Skeletal muscle cell (primary cell): ENCODE measurements at regions not wholly inside any gene's neighbourhood (a gene's known extent, or its start where the extent isn't known, plus 50 kb on each side); places are given as distances from the start of the nearest gene placed in this dataset.
"Not testable (repeated sequence)": the region's sequence is repeated elsewhere in the genome, so short reads cannot be mapped to it uniquely, and the experiment has no call there.

Experiments
- DNase-seq: peaks from one replicate; pipeline ENCODE4 v3.0.0-alpha.2; 2010; ENCODE audit warnings: low read depth
- H3K4me3 ChIP-seq: 2 replicates; pipeline ENCODE4 v1.5.1; 2011; ENCODE audit warnings: low read depth, mild to moderate bottlenecking, control low read depth, low read length, moderate library complexity

GRCh38 chr13:47723898-47724297 is 277.2 kb downstream of the SUCLA2 start:
- no peak overlapping the region for H3K4me3 ChIP-seq
- no peak for DNase-seq

- no peak for DNase-seq
- no peak overlapping the region for H3K4me3 ChIP-seq
Observed at GRCh38 chr13:47719164-47719563, 281.9 kb downstream of the SUCLA2 start.

GRCh38 chr13:47718556-47718955 is 282.5 kb downstream of the SUCLA2 start:
- no peak for DNase-seq
- H3K4me3 ChIP-seq = no peak overlapping the region

GRCh38 chr13:47708386-47708785 is 292.7 kb downstream of the SUCLA2 start:
- no peak overlapping the region for H3K4me3 ChIP-seq
- DNase-seq = peak; percentile 25

GRCh38 chr13:47707414-47707813 is 293.7 kb downstream of the SUCLA2 start:
- no peak overlapping the region for H3K4me3 ChIP-seq
- no peak for DNase-seq

- no peak for DNase-seq
- no peak overlapping the region for H3K4me3 ChIP-seq
Observed at GRCh38 chr13:47705185-47705584, 295.9 kb downstream of the SUCLA2 start.

- DNase-seq = no peak
- no peak overlapping the region for H3K4me3 ChIP-seq
Observed at GRCh38 chr13:47696674-47697073, 304.4 kb downstream of the SUCLA2 start.

GRCh38 chr13:47687577-47687976 is 313.5 kb downstream of the SUCLA2 start:
- no peak for DNase-seq
- no peak overlapping the region for H3K4me3 ChIP-seq

GRCh38 chr13:47685156-47685555 is 315.9 kb downstream of the SUCLA2 start:
- not testable (repeated sequence) for DNase-seq, H3K4me3 ChIP-seq

- no peak overlapping the region for H3K4me3 ChIP-seq
- peak; percentile 40 for DNase-seq
Observed at GRCh38 chr13:47680748-47681147, 320.3 kb downstream of the SUCLA2 start.

GRCh38 chr13:47679401-47679800 is 321.7 kb downstream of the SUCLA2 start:
- H3K4me3 ChIP-seq = no peak overlapping the region
- peak; percentile 84 for DNase-seq

GRCh38 chr13:47678201-47678968 is 322.7 kb downstream of the SUCLA2 start:
- H3K4me3 ChIP-seq = no peak overlapping the region
- peak; percentile 31 for DNase-seq

GRCh38 chr13:47675871-47676270 is 325.2 kb downstream of the SUCLA2 start:
- H3K4me3 ChIP-seq = no peak overlapping the region
- no peak for DNase-seq

- peak; percentile 95 for DNase-seq
- H3K4me3 ChIP-seq = no peak overlapping the region
Observed at GRCh38 chr13:47673009-47673850, 327.8 kb downstream of the SUCLA2 start.

GRCh38 chr13:47672245-47673008 is 328.6 kb downstream of the SUCLA2 start:
- H3K4me3 ChIP-seq = no peak overlapping the region
- DNase-seq = peak; percentile 66

GRCh38 chr13:47671776-47672175 is 329.3 kb downstream of the SUCLA2 start:
- H3K4me3 ChIP-seq = no peak overlapping the region
- DNase-seq = no peak

GRCh38 chr13:47665043-47665442 is 336.0 kb downstream of the SUCLA2 start:
- no peak for DNase-seq
- no peak overlapping the region for H3K4me3 ChIP-seq

- peak; percentile 89 for DNase-seq
- H3K4me3 ChIP-seq = no peak overlapping the region
Observed at GRCh38 chr13:47661076-47661475, 340.0 kb downstream of the SUCLA2 start.

GRCh38 chr13:47656651-47657050 is 344.4 kb downstream of the SUCLA2 start:
- no peak overlapping the region for H3K4me3 ChIP-seq
- no peak for DNase-seq

GRCh38 chr13:47650209-47650608 is 350.9 kb downstream of the SUCLA2 start:
- H3K4me3 ChIP-seq = no peak overlapping the region
- no peak for DNase-seq
